NB4 (cell line): ENCODE measurements at regions not wholly inside any gene's neighbourhood (a gene's known extent, or its start where the extent isn't known, plus 50 kb on each side); places are given as distances from the start of the nearest gene placed in this dataset.

Source experiments
- DNase-seq: peaks from one replicate; pipeline ENCODE4 v3.0.0; 2010; ENCODE audit warnings: low read depth
- H3K4me3 ChIP-seq: one replicate; pipeline ENCODE4 v1.5.1; 2011; ENCODE audit warnings: mild to moderate bottlenecking, low read depth, low read length, moderate library complexity
- MYC ChIP-seq: IDR thresholded peaks from 2 replicates; pipeline ENCODE4 v1.6.1; 2011; ENCODE audit warnings: low read depth, low read length
- POLR2A ChIP-seq: IDR thresholded peaks from 2 replicates; pipeline ENCODE4 v1.6.1; 2011; ENCODE audit warnings: mild to moderate bottlenecking; ENCODE audit not compliant: insufficient read length; ENCODE audit errors: extremely low read depth
- TF ChIP-seq, protein P1 (sequence below): IDR thresholded peaks from 2 replicates; pipeline ENCODE4 v1.6.1; 2011; ENCODE audit warnings: low read depth, low read length
- TF ChIP-seq, protein P2 (sequence below): IDR thresholded peaks from one replicate; pipeline ENCODE4 v1.5.1; 2012; ENCODE audit warnings: low read depth, low read length

DNA sequence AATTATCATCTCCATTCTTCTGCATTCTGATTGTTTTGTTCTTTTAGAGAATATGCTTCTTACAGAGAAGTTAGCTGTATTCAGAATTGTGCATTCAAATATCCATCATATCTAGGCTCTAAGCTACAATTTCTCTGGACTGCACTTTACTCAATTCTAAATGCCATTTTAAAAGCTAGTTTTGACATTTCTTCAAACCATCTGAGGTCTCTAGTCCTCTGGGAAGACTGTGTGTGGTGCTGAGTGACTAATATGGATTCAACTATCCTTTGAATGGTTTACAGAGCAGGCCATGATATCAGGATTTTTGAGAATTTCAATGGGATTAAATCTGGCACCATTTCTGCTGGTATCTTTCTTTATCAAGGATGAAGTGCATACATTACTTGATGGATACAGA, 285.7 kb downstream of the BTBD3 start:
- DNase-seq: no peak
- TF ChIP-seq, protein P1, sequence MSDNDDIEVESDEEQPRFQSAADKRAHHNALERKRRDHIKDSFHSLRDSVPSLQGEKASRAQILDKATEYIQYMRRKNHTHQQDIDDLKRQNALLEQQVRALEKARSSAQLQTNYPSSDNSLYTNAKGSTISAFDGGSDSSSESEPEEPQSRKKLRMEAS: no peak
- TF ChIP-seq MYC (no peak), POLR2A (no peak)
- TF ChIP-seq, protein P2, sequence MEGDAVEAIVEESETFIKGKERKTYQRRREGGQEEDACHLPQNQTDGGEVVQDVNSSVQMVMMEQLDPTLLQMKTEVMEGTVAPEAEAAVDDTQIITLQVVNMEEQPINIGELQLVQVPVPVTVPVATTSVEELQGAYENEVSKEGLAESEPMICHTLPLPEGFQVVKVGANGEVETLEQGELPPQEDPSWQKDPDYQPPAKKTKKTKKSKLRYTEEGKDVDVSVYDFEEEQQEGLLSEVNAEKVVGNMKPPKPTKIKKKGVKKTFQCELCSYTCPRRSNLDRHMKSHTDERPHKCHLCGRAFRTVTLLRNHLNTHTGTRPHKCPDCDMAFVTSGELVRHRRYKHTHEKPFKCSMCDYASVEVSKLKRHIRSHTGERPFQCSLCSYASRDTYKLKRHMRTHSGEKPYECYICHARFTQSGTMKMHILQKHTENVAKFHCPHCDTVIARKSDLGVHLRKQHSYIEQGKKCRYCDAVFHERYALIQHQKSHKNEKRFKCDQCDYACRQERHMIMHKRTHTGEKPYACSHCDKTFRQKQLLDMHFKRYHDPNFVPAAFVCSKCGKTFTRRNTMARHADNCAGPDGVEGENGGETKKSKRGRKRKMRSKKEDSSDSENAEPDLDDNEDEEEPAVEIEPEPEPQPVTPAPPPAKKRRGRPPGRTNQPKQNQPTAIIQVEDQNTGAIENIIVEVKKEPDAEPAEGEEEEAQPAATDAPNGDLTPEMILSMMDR: no peak
- H3K4me3 ChIP-seq: no peak overlapping the region

DNA sequence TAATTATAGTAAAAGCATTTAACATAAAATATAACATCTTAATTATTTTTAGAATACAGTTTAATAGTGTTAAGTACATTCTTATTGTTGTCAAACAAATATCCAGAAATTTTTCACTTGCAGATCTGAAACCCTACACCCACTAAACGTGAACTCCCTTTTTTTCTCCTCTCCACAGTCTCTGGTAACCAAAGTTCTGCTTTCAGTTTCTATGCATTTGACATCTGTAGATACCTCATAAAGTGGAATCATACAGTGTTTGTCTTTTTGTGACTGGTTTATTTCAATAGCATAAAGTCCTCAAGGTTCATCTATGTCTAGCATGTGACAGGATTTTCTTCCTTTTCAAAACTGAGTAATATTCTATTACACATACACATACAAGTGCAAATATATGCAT, 286.3 kb downstream of the BTBD3 start:
- TF ChIP-seq POLR2A (no peak), MYC (no peak)
- TF ChIP-seq, protein P2: no peak
- TF ChIP-seq, protein P1: no peak

DNA sequence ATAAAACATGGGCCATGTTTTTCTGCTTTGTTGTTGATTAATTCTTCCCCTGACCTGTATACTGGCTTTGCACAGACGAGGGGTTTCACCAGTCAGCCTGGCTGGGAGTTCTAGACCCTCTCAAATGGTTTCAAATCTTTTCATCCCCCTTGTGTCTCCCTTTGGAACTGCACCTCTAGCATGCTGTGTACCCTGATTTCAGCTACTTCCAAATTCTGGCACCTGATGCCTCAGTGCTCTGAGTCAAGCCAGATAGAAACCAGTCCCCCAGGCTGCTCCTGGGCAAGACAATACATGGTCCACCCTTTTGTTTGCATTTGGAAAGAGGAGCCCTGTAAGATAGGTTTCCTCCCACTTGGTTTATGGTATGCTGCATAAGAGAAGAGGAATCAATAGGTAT, 290.2 kb downstream of the BTBD3 start:
- DNase-seq: peak; percentile 48

More for the DNA sequence above, 286.3 kb downstream of the BTBD3 start:
- H3K4me3 ChIP-seq: no peak overlapping the region
- DNase-seq: no peak

DNA sequence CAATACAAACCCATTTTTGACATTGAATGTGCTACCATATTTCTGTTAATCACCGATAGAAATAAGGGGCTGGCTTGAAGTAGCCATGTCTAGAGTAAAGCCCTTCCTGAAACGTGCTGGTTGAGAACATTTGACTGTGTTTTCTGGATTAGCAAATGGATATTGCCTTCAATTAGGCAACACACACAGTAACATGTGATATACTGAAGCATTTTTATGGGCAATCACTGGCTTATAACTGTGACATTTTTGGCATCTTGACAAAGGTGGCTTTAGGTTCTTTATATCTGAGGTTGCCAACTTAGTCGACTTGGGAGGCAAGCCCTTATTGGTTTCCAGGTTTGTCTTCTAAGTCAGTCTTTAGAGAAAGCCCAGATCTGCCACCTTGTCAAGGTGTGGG, 292.9 kb downstream of the BTBD3 start:
- TF ChIP-seq MYC: no peak
- TF ChIP-seq POLR2A: no peak
- no peak overlapping the region for H3K4me3 ChIP-seq
- DNase-seq: no peak

More for the DNA sequence above, 290.2 kb downstream of the BTBD3 start:
- TF ChIP-seq POLR2A (no peak), MYC (no peak)
- TF ChIP-seq, protein P2: peak; percentile 75
- TF ChIP-seq, protein P1: no peak
- no peak overlapping the region for H3K4me3 ChIP-seq

DNA sequence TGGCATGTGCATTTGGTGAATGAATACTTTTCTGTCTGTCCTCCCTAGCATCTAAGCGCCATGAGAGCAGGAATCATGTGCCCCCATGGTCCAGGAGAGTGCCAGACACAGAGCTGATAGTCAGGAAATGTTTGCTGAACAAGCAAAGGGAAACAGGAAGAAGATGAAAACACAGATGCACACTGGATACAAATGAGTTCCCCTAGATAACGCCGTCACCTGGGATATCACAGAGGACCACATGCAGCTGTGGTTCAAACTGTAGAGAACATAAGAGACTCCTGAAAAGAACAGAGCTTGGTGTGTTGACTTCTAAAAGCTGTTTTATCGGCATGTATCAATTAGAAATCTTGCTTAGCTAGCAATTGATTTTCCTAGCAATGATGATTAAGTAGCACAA, 293.7 kb downstream of the BTBD3 start:
- no peak overlapping the region for H3K4me3 ChIP-seq
- no peak for DNase-seq
- TF ChIP-seq MYC (no peak), POLR2A (no peak)
- TF ChIP-seq, protein P2: no peak
- TF ChIP-seq, protein P1: no peak

DNA sequence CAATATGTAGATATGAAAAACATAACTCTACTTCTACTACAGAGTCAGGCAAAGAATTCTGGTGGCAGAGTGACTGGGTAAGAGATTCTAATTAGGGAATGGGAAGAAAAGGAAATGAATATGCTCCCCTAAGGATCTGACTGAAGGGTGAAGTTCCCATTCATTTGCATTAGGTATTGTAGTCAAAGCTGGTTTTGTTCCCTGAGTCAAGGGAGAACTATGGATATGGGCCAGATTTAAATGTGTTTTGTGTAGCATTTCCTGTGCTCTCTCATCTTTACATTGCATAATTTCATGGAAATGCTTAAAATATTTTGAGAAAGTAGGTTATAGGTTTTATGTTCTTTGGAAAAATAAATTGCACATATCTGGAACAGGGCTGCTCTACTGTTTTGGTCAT, 299.7 kb downstream of the BTBD3 start:
- no peak for DNase-seq
- TF ChIP-seq, protein P2: no peak
- no peak for TF ChIP-seq MYC
- TF ChIP-seq, protein P1: no peak
- TF ChIP-seq POLR2A: no peak
- H3K4me3 ChIP-seq: no peak overlapping the region
